IPS DF 6.9 (cell line): ENCODE measurements at regions not wholly inside any gene's neighbourhood (a gene's known extent, or its start where the extent isn't known, plus 50 kb on each side); places are given as distances from the start of the nearest gene placed in this dataset.
"Not testable (repeated sequence)": the region's sequence is repeated elsewhere in the genome, so short reads cannot be mapped to it uniquely, and the experiment has no call there.

ENCODE experiments used
- DNase-seq: peaks from one replicate; pipeline ENCODE4 v3.0.0-alpha.2; 2013; ENCODE audit warnings: low read depth, low spot score
- H3K27ac ChIP-seq: one replicate; pipeline ENCODE4 v1.5.1; 2013; ENCODE audit warnings: low read length, control low read depth
- H3K27me3 ChIP-seq: 2 replicates; pipeline ENCODE4 v1.6.1; 2013; ENCODE audit warnings: mild to moderate bottlenecking, low read length; ENCODE audit not compliant: control insufficient read depth, insufficient read depth
- H3K36me3 ChIP-seq: 2 replicates; pipeline ENCODE4 v1.6.1; 2013; ENCODE audit warnings: low read length; ENCODE audit not compliant: control insufficient read depth, insufficient read depth
- H3K4me1 ChIP-seq: 2 replicates; pipeline ENCODE4 v1.6.1; 2013; ENCODE audit warnings: low read length; ENCODE audit not compliant: control insufficient read depth, insufficient read depth
- H3K4me3 ChIP-seq: 2 replicates; pipeline ENCODE4 v1.5.1; 2013; ENCODE audit warnings: mild to moderate bottlenecking, low read length
- H3K9me3 ChIP-seq: 2 replicates; pipeline ENCODE4 v1.6.1; 2013; ENCODE audit warnings: low read length, inconsistent platforms; ENCODE audit not compliant: control insufficient read depth, insufficient read depth
- WGBS: extraction: QIAGEN DNeasy Blood & Tissue Kit; methylation state at CpG from one replicate; pipeline ENCODE4 v1.1.7; 2013; ENCODE audit warnings: mixed read lengths, missing lambda C conversion rate; ENCODE audit not compliant: insufficient read length, insufficient coverage; 5-methylcytosine and 5-hydroxymethylcytosine counted together

GRCh38 chr12:111120578-111120977 lies 200.2 kb upstream of the MYL2 start:
- Histone ChIP-seq H3K4me1 (no peaks in the 10 kb centered on the region; the same call in 1 of the 2 replicates), H3K9me3 (no peaks in the 10 kb centered on the region), H3K27ac (no peak overlapping the region), H3K36me3 (no peaks in the 10 kb centered on the region), H3K27me3 (no peaks in the 10 kb centered on the region), H3K4me3 (no peak overlapping the region)
- no CpG with 5 or more reads among the region's 5 CpGs for WGBS
- DNase-seq = no peak

- no peak for DNase-seq
- Histone ChIP-seq H3K4me1 (no peaks in the 10 kb centered on the region; the same call in 1 of the 2 replicates), H3K4me3 (no peak overlapping the region), H3K27me3 (no peaks in the 10 kb centered on the region), H3K36me3 (no peaks in the 10 kb centered on the region), H3K9me3 (no peaks in the 10 kb centered on the region), H3K27ac (no peak overlapping the region)
- no CpG with 5 or more reads among the region's 1 CpG for WGBS
Measured at GRCh38 chr12:111117017-111117416, 196.6 kb upstream of the MYL2 start.

GRCh38 chr12:111113313-111113712 lies 192.9 kb upstream of the MYL2 start:
- not testable (repeated sequence) for H3K4me3 ChIP-seq

GRCh38 chr12:111112311-111113098 lies 192.1 kb upstream of the MYL2 start:
- DNase-seq = no peak
- Histone ChIP-seq H3K4me1 (no peaks in the 10 kb centered on the region), H3K4me3 (no peak overlapping the region), H3K27me3 (no peaks in the 10 kb centered on the region), H3K36me3 (no peaks in the 10 kb centered on the region), H3K27ac (no peak overlapping the region), H3K9me3 (no peaks in the 10 kb centered on the region)
- no CpG with 5 or more reads among the region's 14 CpGs for WGBS

More at GRCh38 chr12:111113313-111113712, 192.9 kb upstream of the MYL2 start:
- WGBS = no CpG with 5 or more reads among the region's 3 CpGs
- not testable (repeated sequence) for H3K27ac ChIP-seq, DNase-seq, H3K27me3 ChIP-seq, H3K9me3 ChIP-seq, H3K4me1 ChIP-seq, H3K36me3 ChIP-seq

- Histone ChIP-seq H3K27ac (no peak overlapping the region), H3K9me3 (no peaks in the 10 kb centered on the region), H3K4me1 (no peaks in the 10 kb centered on the region), H3K36me3 (no peaks in the 10 kb centered on the region), H3K4me3 (no peak overlapping the region), H3K27me3 (no peaks in the 10 kb centered on the region)
- no peak for DNase-seq
- no CpG with 5 or more reads among the region's 4 CpGs for WGBS
Measured at GRCh38 chr12:111111681-111112080, 191.3 kb upstream of the MYL2 start.

- H3K27me3 ChIP-seq = no peaks in the 10 kb centered on the region
- no peak overlapping the region for H3K4me3 ChIP-seq
- no peak for DNase-seq
- H3K9me3 ChIP-seq = no peaks in the 10 kb centered on the region
- H3K4me1 ChIP-seq = no peaks in the 10 kb centered on the region
- H3K27ac ChIP-seq = no peak overlapping the region
- H3K36me3 ChIP-seq = no peaks in the 10 kb centered on the region
- WGBS = no CpG with 5 or more reads among the region's 5 CpGs
Measured at GRCh38 chr12:111110556-111110955, 190.2 kb upstream of the MYL2 start.

- H3K4me1 ChIP-seq = no peaks in the 10 kb centered on the region; the same call in 1 of the 2 replicates
- no peaks in the 10 kb centered on the region for H3K36me3 ChIP-seq
- H3K27me3 ChIP-seq = no peaks in the 10 kb centered on the region
- no peak overlapping the region for H3K4me3 ChIP-seq
- H3K27ac ChIP-seq = no peak overlapping the region
- WGBS = no CpG with 5 or more reads among the region's 2 CpGs
- DNase-seq = no peak
- H3K9me3 ChIP-seq = no peaks in the 10 kb centered on the region
Measured at GRCh38 chr12:111108726-111109125, 188.3 kb upstream of the MYL2 start.

GRCh38 chr12:111107392-111108178 lies 187.2 kb upstream of the MYL2 start:
- Histone ChIP-seq H3K9me3 (no peaks in the 10 kb centered on the region), H3K4me1 (no peaks in the 10 kb centered on the region; the same call in 1 of the 2 replicates), H3K36me3 (no peaks in the 10 kb centered on the region), H3K4me3 (no peak overlapping the region), H3K27me3 (no peaks in the 10 kb centered on the region), H3K27ac (no peak overlapping the region)
- no CpG with 5 or more reads among the region's 6 CpGs for WGBS
- no peak for DNase-seq

GRCh38 chr12:111105294-111105693 lies 184.9 kb upstream of the MYL2 start:
- H3K27ac ChIP-seq = no peak overlapping the region
- H3K4me3 ChIP-seq = no peak overlapping the region
- no peak for DNase-seq
- no peaks in the 10 kb centered on the region for H3K36me3 ChIP-seq
- no peaks in the 10 kb centered on the region for H3K27me3 ChIP-seq
- no CpG with 5 or more reads among the region's 6 CpGs for WGBS
- H3K4me1 ChIP-seq = no peaks in the 10 kb centered on the region; the same call in 1 of the 2 replicates
- H3K9me3 ChIP-seq = no peaks in the 10 kb centered on the region

GRCh38 chr12:111103583-111103982 lies 183.2 kb upstream of the MYL2 start:
- H3K36me3 ChIP-seq = no peaks in the 10 kb centered on the region
- H3K4me1 ChIP-seq = no peaks in the 10 kb centered on the region; the same call in 1 of the 2 replicates
- no peak for DNase-seq
- H3K4me3 ChIP-seq = no peak overlapping the region
- no peaks in the 10 kb centered on the region for H3K9me3 ChIP-seq
- H3K27me3 ChIP-seq = no peaks in the 10 kb centered on the region
- WGBS = no CpG with 5 or more reads among the region's 2 CpGs
- H3K27ac ChIP-seq = no peak overlapping the region
